ENCODE measurements at regions not wholly inside any gene's neighbourhood (a gene's known extent, or its start where the extent isn't known, plus 50 kb on each side); places are given as distances from the start of the nearest gene placed in this dataset.

- TF ChIP-seq CTCF (conservative IDR thresholded peaks at IDR 0.05; ENCODE audit: low read depth in 2 of 2) (no peak), JUNB (IDR thresholded peaks at IDR 0.05; ENCODE audit: unreplicated experiment) (no peak), POLR2AphosphoS5 (IDR thresholded peaks at IDR 0.05; ENCODE audit: low read depth) (no peak), EZH2 (IDR thresholded peaks at IDR 0.05; ENCODE audit: low read depth, unreplicated experiment) (no peak), EZH2phosphoT487 (IDR thresholded peaks at IDR 0.05; ENCODE audit: unreplicated experiment) (no peak), REST (IDR thresholded peaks at IDR 0.05; ENCODE audit: unreplicated experiment) (no peak), NANOG (IDR thresholded peaks at IDR 0.05; ENCODE audit: borderline replicate concordance) (no peak), ZNF114 (CRISPR knock-in tag; IDR thresholded peaks at IDR 0.05) (no peak), CREB1 (CRISPR knock-in tag; IDR thresholded peaks at IDR 0.05; ENCODE audit: low read depth) (no peak), STAT1 (IDR thresholded peaks at IDR 0.05; ENCODE audit: unreplicated experiment) (no peak), ETS1 (IDR thresholded peaks at IDR 0.05) (no peak)
Observed at GRCh38 chr1:38201431-38201830, 154.8 kb upstream of the POU3F1 start.

All from GM23338 (cell line).